NOMO-1 (cell line): ENCODE measurements at regions not wholly inside any gene's neighbourhood (a gene's known extent, or its start where the extent isn't known, plus 50 kb on each side); places are given as distances from the start of the nearest gene placed in this dataset.
A peak's percentile ranks its signal among the peaks of the same experiment; 100 is the strongest.

ENCODE experiments used
- DNase-seq, 2 experiments: peaks; one replicate each; lab custom pipeline; 2025; ENCODE audit not compliant: unreplicated experiment in 2 of 2; lab: John Stamatoyannopoulos, UW

DNA sequence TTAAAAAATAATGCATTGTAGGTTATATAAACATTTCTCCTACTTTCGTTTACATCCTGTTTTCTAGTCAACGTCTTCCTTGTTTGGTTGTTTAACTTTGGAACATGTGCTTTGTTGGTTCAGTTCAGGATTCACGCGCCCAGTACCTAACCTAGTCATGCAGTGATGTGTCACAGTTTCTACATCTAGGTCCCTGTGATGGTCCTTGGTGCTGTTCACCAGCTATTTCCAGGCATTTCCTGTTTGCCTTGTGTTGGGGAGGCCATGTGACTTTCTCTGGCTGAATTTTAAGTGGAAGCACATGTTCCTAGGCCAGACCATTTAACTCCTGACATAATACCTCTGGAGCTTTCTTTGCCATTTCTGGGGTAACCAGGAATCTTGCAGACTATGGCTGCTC is 292.3 kb downstream of the SMARCA2 start:
- no peak for DNase-seq

DNA sequence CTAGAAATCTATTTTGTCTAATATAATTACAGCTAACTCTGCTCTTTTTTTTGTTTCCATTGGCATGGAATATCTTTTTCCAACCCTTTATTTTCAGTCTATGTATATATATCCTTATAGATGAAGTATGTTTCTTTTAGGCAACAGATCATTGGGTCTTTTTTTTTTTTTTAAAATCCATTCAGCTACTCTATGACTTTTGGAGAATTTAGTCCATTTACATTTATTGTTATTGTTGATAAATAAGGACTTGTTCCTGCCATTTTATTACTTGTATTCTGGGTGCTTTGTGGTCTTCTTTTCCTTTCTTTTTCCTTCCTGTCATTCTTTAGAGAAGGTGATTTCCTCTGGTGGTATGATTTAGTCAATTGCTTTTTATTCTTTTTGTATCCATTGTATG is 296.8 kb downstream of the SMARCA2 start:
- DNase-seq: no peak

DNA sequence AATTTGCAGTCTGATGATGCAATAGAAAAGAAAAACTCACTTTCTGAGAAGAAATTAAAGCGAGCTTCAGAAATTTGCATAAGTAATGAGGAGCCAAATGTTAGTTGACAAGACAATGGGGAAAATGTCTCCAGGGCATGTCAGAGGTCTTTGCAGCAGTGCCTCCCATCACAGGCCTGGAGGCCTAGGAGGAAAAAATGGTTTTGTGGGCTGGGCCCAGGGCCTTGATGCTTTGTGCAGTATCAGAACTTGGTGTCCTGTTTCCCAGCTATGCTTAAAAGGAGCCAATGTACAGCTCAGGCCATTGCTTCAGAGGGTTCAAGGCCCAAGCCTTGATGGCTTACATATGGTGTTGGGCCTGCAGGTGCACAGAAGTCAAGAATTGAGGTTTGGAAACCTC is 298.4 kb downstream of the SMARCA2 start:
- no peak for DNase-seq

DNA sequence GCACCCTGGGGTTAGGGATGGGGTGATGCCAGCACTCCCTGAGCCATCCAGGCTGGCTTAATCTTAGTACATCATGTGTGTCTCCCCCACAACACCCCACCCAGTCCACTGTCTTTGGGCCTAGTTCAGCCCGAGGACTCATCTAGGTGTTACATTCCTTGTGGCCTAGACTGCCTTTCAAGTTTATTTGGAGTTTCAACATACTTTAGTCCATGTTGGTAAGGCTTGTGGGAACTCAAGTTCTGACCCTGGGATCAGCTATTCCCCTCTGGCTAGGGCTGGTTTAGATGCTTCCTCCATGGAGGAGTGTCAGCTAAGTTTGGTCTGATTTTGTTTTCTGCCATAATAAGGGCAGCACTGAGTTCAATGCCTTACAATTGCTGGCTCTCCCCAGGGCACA is 302.4 kb downstream of the SMARCA2 start:
- no peak for DNase-seq

DNA sequence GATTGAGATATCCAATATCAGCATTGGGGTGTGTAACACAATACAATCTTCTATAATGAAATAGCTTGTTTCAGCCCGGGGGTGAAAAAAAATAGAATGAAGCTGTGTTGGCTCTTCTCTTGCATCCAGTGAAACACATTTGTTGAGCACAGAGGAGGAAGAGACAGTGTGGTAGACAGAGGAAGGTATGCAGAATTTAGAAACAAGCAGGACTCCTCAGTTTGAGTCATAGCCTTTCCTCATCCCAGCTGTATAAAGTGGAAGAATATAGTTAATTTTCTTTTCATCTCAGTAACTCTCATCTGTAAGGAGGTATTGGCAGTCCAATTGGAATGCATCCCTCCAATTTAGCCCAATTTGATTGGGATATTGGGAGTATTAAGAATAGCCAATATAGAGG is 302.2 kb upstream of the VLDLR start:
- no peak for DNase-seq

DNA sequence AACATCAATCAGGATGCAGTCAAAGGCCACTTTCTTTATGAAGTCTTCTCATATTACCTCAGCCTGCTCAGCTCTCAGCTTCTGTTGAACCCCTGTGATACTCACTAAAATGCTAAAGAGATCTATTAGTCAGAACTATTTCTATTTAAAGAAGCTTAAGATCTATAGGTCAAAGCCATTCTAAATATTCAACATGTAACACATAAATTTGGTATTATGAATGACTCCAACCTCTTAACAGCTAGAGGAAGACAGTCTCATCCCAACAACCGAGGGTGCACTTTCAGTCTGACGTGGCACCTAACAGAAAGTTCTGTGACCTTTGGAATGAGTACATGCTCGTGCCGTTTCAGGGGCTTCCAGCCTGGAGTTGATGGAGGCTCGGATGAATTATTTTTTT is 301.5 kb upstream of the VLDLR start:
- no peak for DNase-seq

DNA sequence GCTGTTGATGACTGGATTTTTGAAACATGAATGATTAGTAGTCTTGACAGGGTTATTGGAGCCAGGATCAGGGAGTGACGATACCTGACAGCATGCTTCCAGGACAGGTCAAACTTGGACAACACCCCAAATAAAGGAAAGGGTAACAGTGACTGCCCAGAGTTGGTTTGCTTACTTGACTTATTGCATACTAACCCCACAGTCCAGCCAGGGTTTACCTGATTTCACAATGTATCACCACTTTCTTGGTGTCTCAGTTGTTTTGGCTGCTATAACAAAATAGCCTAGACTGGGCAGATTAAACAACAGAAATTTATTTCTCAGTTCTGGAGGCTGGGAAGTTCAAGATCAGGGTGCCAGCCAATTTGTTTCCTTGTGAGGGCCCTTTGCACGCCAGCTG is 301.0 kb upstream of the VLDLR start:
- DNase-seq: no peak

DNA sequence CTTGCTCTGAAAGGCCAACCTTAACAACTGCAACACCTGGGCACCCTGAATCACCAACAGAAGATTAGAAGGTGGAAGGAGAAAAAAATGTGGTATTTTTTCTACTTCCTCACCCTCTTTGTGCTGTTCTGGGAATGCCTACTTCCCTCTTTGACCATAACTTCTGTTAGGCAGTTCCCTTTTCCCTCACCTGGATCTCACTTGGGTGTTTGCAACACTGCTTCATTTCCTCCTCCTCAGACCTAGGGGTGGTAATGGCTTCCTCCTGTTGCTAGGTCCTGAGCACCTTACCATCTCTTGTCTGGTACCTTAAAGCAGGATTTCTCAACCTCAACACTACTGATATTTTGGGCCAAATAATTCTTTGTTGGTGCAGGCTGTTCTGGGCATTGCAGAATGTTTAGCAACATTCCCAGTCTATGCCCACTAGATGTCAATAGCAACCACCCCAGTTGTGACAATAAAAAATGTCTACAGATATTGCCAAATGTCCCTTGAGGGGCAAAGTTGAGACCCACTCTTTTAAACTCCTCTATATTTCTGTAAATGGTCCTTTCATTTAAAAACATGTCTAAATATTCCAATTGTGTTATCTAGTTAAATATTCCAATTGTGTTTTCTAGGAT is 300.0 kb upstream of the VLDLR start:
- peak in 1 of 2 experiments; percentile 9 for DNase-seq

DNA sequence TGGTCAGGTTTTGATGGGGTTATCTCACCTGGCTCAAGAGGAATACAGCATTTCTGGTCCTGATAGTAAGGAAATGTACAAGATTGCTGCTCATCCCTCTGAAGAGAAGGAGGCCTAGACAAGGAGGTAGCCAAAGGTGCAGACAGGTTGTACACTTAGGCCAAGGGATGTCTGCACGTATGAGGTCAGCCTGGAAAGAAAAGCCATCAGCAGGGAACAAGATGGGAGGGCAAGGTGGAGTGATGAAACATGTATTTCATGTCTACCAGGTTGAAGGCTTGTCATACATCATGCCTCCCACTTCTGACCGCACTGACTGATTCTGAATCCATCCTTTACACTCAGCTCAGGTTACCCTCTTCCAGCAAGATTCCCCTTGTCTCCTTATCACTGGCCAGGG is 296.8 kb upstream of the VLDLR start:
- DNase-seq: no peak

DNA sequence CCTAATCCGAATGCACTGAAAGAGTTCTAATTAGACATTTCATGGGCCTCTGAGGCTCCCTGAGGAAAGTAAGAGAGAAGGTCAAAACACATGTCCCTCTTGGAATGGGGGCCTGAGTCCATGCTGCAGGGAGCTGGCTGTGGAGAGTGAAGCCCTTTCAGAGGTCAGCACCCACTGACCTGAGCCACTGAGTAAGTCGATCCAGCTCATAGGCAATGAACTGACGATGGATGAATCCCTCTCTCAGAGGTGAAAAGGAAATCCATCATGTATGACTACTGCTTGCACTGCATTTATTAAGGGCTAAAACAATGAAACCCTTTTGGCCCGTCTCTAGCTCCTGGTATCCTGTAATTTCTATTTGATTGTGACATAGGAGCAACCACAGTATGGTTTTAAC is 288.9 kb upstream of the VLDLR start:
- no peak for DNase-seq

DNA sequence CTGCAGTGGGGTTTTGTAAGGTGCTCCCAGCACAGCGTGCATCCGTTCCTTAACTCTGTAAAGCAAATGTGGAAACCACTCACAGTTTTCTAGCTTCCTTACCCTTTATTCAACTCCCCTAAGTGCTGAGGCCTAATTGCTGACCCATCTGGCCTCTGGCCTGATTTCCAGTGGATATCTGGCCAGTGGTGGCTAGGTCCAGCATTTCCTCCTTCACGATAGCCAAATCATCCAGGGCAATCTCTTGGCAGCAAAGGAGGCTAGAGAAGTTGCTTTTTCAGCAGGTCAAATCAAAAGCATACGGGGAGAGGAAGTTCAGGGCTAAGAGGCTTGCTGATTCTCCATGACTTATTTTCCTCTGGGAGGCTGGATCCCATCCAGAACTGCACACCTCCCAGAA is 286.3 kb upstream of the VLDLR start:
- DNase-seq: no peak

DNA sequence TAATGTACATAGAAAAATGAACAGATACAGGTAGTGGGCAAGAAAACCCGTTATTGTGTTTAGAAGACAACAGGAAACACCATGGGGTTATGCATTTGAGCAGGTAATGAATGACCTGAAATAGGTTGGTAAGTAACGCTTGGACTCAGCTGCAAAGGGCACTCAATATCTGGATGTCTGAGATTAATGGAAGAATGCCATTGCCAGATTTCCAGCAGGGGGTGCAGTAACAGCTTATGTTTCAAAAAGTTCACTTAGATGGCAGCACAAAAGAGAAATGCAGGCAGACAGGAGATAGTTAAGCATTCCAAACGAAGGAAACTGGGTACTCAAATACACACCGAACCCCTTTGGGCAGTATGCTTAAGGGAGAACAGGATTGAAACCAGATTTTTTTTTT is 285.5 kb upstream of the VLDLR start:
- no peak for DNase-seq

DNA sequence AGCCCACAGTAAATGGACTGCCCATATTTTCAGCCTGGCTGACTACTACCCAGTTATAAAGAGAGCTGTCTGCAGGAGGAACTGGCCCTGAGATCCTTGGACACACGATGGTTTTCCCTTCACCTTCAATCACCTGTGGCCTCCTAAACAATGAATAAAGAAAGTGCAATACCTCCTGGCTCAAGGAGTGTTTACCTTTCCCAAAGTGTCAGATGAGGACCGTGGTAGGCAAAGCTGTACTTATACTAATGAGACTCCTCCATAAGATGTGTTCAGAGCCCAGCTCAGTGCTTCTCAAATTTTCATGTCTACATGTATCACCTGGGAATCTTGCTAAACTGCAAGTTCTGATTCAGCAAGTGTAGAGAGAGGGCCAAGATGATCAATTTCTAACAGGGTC is 284.5 kb upstream of the VLDLR start:
- no peak for DNase-seq

DNA sequence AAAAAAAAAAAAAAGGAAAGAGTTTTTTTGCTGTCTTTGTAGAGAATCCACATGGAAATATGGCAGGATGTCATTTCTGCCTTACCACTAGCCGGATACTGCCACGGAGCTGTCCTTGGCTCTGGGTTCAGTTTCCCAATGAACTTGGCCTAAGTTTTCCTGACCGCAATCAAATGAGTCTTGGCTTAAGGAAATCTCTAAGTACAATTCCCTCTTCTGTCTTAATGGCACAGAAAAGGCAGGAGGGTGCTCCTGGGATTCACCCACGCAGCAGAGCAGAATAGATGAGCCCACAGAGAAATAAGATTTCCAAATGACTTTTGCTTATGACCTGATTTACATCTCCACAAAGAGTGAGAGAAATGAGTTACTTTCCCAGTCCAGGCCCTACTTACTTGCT is 284.0 kb upstream of the VLDLR start:
- no peak for DNase-seq

DNA sequence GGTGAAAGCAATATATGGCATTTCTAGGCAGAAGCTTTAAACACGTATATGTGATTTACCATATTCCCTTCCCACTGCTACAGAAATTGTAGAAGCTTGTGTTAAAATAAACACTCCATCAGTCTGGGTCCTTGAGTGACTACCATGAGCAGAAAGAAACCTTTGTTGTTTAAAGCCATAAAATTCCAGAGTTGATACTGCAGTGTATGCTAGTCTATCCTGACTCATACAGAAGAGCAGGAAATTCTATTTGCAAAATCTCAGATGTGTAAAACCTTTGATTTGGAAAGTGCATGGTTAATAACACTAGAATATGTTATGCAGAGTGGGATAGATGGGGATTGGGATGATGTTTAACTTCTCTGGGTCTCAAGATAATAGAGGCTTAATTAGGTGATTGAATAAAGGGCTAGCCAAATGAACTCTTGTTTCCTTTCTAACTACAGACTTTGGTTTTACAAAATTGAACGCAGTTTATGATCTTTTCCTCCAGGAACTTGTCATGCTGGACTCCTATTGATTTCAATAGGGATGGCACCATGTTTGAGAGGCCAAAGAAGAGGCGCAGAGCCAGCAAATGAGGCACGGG is 282.7 kb upstream of the VLDLR start:
- no peak for DNase-seq

DNA sequence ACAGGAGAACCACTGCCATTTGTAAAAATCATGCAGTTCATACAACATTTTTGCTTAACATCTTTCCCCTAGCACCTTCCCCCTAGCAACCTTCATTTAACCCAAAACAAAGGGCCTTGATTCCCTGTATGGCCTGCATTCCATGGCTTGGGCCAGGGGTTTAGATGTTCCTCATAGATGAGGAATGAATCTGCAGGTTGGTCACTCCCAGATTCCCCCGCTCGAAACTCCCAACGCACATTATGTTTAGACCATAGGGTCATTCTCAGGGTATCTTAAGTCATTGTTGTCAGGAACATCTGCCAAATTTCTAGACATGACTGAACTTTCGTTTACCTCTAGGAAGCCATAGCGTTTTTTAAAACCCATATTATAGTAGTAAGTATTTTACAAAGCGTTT is 282.2 kb upstream of the VLDLR start:
- no peak for DNase-seq

DNA sequence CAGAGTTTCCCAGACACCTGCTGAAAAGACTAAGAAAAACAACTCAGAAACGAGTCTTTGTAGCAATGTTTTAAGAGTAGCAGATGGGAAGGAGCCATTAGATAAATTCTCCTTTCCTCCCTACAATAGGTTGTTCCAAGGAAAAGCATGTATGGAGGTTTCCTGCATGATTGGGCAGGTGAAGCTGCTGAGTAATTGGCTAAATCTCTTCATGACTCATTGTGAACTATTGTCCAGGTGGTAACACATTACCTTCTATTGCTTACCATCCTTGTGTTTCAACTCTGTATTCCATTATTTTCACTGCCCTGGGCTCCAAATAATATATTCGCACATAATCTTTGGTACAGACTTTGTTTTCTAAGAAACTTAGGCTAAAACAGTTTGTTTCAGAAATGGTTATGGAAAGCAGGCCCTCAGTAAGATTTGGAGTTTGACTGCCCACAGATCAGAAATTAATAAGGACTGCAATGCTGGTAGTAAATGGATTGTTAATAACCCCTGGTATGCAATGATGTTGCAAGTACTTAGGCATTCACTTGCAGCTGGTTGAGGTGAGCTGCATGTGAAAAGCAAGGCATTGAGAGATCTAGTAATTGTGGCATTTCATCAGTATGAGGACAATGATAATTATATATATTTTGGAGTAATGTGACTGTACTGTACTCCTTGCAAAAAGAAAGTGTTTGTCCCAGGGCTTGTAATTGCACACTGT is 281.4 kb upstream of the VLDLR start:
- no peak for DNase-seq

DNA sequence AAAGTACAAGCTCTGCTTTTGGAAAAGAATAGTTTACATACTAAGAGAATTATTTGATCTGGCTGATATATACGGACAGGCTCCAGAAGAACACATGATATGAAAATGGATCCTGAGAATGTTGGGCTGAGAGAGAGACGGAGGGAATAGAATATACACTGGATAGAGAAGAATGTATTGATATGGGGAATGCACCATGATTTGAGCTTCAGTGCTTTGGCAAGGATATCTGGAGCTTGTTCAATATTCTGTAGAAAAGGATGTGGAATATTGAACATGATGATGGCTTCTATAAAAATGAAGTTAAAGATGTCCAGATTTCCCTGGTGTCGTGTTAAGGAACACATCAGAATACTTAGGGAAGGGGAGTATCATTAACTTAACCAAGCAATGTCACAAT is 280.5 kb upstream of the VLDLR start:
- no peak for DNase-seq

DNA sequence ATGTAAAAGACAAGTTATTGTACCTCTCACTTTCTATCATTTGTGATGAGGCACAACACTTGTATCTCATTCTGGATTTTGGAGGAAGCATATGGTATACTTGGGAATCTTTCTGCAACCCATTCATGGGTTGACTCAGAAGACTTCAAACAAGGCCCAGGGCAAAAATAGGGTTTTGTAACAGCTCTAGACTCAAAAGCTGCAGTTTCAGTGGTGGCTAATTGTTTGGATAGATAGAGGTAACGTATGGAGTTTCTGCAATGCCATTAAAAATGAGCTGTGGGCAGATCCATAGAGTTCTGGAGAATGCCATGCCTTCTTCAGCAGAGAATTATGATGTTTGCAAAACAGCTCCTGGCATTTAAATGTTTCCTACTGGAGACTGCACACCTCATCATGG is 279.6 kb upstream of the VLDLR start:
- no peak for DNase-seq

DNA sequence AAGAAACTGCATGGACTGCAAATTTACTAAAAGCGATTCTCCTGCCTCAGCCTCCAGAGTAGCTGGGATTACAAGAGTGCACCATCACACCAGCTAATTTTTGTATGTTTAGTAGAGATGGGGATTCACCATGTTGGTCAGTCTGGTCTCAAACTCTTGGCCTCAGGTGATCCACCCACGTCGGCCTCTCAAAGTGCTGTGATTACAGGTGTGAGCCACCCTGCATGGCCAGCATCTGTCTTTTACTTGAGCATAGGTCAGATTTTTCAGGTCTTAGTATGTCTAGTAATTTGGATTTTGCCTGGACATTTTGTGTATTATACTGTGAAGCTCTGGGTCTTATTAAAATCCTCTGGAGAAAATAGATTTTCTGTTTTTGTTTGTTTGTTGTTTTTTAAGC is 277.8 kb upstream of the VLDLR start:
- DNase-seq: no peak

DNA sequence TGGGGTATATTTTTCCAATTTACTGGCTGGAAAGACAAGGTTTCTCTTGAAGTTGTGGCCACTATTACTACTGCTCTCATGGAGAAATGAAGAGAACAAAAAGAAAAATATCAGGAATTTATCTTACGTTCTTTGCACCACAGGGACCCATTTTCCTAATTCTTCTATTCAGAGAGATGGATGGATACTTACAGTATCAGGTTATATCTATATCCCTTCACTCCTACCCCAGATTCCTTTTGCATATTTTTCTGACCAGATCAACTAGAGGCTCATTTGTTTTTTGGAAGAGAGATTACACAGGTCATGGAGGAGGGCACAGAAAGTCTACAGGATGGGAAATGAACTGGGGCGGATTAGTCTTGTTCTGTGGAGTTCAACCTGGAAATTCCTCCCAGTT is 277.2 kb upstream of the VLDLR start:
- DNase-seq: no peak

DNA sequence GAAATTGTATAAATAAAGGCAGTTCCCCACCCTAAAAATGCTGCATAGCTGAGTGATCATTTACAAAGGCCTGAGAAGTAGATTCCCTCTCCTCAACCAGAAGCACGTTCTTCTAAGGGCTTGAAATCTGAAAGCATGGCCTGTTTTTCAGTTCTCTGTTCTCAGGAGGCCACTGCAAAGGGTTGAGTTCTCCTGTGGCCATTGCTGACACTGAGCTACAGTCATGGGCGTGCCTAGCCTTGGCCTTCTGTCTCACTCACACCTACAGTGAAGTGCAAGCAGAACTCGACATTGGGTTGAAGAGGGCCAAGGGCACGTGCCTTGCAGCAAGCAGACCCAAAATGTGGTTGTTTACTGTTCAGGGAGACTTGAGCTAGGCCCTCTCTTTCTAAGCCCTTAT is 276.6 kb upstream of the VLDLR start:
- no peak for DNase-seq
